ENCODE measurements at regions not wholly inside any gene's neighbourhood (a gene's known extent, or its start where the extent isn't known, plus 50 kb on each side); places are given as distances from the start of the nearest gene placed in this dataset.

- Histone ChIP-seq H3K36me3 (no peaks in the 10 kb centered on the region), H3K27me3 (replicated peaks; ENCODE audit: insufficient read depth) (no peaks in the 10 kb centered on the region), H3K4me1 (ENCODE audit: control insufficient read depth in 1 of 2, low read depth in 2 of 2) (no peaks in the 10 kb centered on the region), H3K9me3 (no peaks in the 10 kb centered on the region), H3K4me3 (no peak overlapping the region), H3K27ac (no peak overlapping the region)
- DNase-seq (ENCODE audit: low spot score) (no peak), ATAC-seq (ENCODE audit: insufficient number of reproducible peaks, low FRiP score, low read depth) (no peak)
- TF ChIP-seq CTCF (IDR thresholded peaks at IDR 0.05): no peak
These were observed 164.7 kb upstream of the CCND2 start for GRCh38 chr12:4108803-4109345.

DNA sequence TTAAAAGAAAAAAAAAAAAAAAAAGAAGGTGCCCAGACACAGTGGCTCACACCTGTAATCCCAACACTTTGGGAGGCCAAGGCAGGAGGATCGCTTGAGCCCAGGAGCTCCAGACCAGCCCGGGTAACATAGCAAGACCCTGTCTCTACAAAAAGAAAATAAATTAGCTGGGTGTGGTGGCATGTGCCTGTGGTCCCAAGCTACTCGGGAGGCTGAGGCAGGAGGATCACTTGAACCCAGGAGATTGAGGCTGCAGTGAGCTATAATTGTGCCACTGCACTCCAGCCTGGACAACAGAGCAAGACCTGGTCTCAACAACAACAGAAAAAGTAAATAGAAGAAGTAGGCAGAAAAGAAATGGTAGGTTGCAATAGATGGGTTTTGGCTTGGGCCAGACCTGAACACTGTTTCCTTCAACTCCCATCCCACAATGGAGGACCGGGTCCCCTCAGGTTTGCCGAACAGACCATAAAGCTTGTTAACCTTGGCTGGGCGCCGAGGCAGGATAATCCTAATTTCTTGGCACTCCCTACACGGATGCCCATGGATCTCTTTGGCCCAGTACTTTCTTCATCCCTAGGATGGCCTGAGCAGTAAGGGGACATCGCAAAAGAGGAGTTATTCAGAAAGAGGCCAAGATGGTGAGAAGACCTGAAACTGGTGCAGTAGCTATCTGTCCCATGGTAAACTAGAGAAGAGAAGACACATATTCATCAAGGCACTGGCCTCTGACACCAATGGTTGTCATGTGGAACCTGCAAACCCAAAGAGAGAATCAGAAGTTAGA, 165.5 kb upstream of the CCND2 start:
- Histone ChIP-seq H3K36me3 (no peaks in the 10 kb centered on the region), H3K4me3 (no peak overlapping the region), H3K27me3 (replicated peaks; ENCODE audit: insufficient read depth) (no peaks in the 10 kb centered on the region), H3K27ac (no peak overlapping the region), H3K9me3 (no peaks in the 10 kb centered on the region), H3K4me1 (ENCODE audit: control insufficient read depth in 1 of 2, low read depth in 2 of 2) (no peaks in the 10 kb centered on the region)
- DNase-seq (ENCODE audit: low spot score) (no peak), ATAC-seq (ENCODE audit: insufficient number of reproducible peaks, low FRiP score, low read depth) (no peak)
- no peak for TF ChIP-seq CTCF (IDR thresholded peaks at IDR 0.05)

GRCh38 chr12:4107436-4107878, 166.1 kb upstream of the CCND2 start:
- TF ChIP-seq CTCF (IDR thresholded peaks at IDR 0.05): peak; percentile 43
- no peak for DNase-seq (ENCODE audit: low spot score)
- H3K27ac ChIP-seq: no peak overlapping the region

DNA sequence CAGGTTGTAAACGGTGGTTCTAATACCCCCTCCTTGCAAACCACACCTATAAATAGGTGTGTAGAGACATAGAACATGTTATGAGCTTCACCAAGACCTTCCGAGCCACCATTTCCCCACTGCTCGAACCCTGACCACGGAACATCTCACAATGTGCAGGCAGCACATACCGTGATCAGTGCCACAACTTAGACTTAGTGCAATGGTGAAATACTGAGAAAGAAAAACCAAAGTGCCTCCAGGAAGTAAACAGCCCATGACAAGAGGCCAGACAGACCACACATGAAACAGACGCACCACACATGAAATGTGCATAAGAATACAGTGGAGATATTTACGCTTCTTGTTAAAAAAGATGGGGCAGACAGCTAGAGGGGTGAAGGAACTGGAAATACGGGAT, 166.9 kb upstream of the CCND2 start:
- no peaks in the 10 kb centered on the region for H3K4me1 ChIP-seq (ENCODE audit: control insufficient read depth in 1 of 2, low read depth in 2 of 2)
- ATAC-seq (ENCODE audit: insufficient number of reproducible peaks, low FRiP score, low read depth) (no peak), DNase-seq (ENCODE audit: low spot score) (no peak)
- no peaks in the 10 kb centered on the region for H3K27me3 ChIP-seq (replicated peaks; ENCODE audit: insufficient read depth)
- TF ChIP-seq CTCF (IDR thresholded peaks at IDR 0.05): no peak
- H3K4me3 ChIP-seq: no peak overlapping the region
- H3K9me3 ChIP-seq: no peaks in the 10 kb centered on the region
- no peaks in the 10 kb centered on the region for H3K36me3 ChIP-seq
- no peak overlapping the region for H3K27ac ChIP-seq

More at GRCh38 chr12:4107436-4107878, 166.1 kb upstream of the CCND2 start:
- no peaks in the 10 kb centered on the region for H3K36me3 ChIP-seq
- H3K9me3 ChIP-seq: no peaks in the 10 kb centered on the region
- no peaks in the 10 kb centered on the region for H3K27me3 ChIP-seq (replicated peaks; ENCODE audit: insufficient read depth)
- no peak overlapping the region for H3K4me3 ChIP-seq
- H3K4me1 ChIP-seq (ENCODE audit: control insufficient read depth in 1 of 2, low read depth in 2 of 2): no peaks in the 10 kb centered on the region
- ATAC-seq (ENCODE audit: insufficient number of reproducible peaks, low FRiP score, low read depth): no peak

- ATAC-seq (ENCODE audit: insufficient number of reproducible peaks, low FRiP score, low read depth): no peak
- no peak for DNase-seq (ENCODE audit: low spot score)
These were observed 168.8 kb upstream of the CCND2 start for GRCh38 chr12:4104722-4105244.

More at GRCh38 chr12:4104722-4105244, 168.8 kb upstream of the CCND2 start:
- Histone ChIP-seq H3K9me3 (no peaks in the 10 kb centered on the region), H3K27me3 (replicated peaks; ENCODE audit: insufficient read depth) (no peaks in the 10 kb centered on the region), H3K36me3 (no peaks in the 10 kb centered on the region), H3K4me3 (no peak overlapping the region), H3K27ac (no peak overlapping the region), H3K4me1 (ENCODE audit: control insufficient read depth in 1 of 2, low read depth in 2 of 2) (no peaks in the 10 kb centered on the region)
- TF ChIP-seq CTCF (IDR thresholded peaks at IDR 0.05): no peak
